Activated CD4-positive, alpha-beta T cell treated with anti-CD3 and anti-CD28 coated beads, Interleukin-2, Interleukin-4, amounts not matched to agents 100 ng/mL and 50 ng/mL, durations not matched to agents 16 hours and 8 hours (primary cell): ENCODE measurements at regions not wholly inside any gene's neighbourhood (a gene's known extent, or its start where the extent isn't known, plus 50 kb on each side); places are given as distances from the start of the nearest gene placed in this dataset.

ENCODE experiments used
- DNase-seq: peaks from one replicate; pipeline ENCODE4 v3.0.0-alpha.2; 2020; ENCODE audit warnings: low spot score

- no peak for DNase-seq
These were observed 257.9 kb downstream of the BCL11A start for GRCh38 chr2:60295636-60295962.

GRCh38 chr2:60294901-60295635, 258.4 kb downstream of the BCL11A start:
- no peak for DNase-seq

GRCh38 chr2:60292242-60292641, 261.2 kb downstream of the BCL11A start:
- no peak for DNase-seq

- DNase-seq, result no peak
These were observed 262.9 kb downstream of the BCL11A start for GRCh38 chr2:60290509-60290908.

GRCh38 chr2:60285626-60286316, 267.7 kb downstream of the BCL11A start:
- DNase-seq, result no peak

GRCh38 chr2:60283626-60284025, 269.8 kb downstream of the BCL11A start:
- DNase-seq, result no peak

GRCh38 chr2:60282886-60283285, 270.6 kb downstream of the BCL11A start:
- DNase-seq, result no peak

- DNase-seq, result no peak
These were observed 271.7 kb downstream of the BCL11A start for GRCh38 chr2:60281730-60282129.

GRCh38 chr2:60280238-60280637, 273.2 kb downstream of the BCL11A start:
- DNase-seq, result no peak

- no peak for DNase-seq
These were observed 274.5 kb downstream of the BCL11A start for GRCh38 chr2:60278906-60279305.

GRCh38 chr2:60275958-60276357, 277.5 kb downstream of the BCL11A start:
- no peak for DNase-seq

GRCh38 chr2:60273836-60274235, 279.6 kb downstream of the BCL11A start:
- DNase-seq, result no peak

GRCh38 chr2:60271713-60272112, 281.7 kb downstream of the BCL11A start:
- DNase-seq, result no peak

- DNase-seq, result no peak
These were observed 282.3 kb downstream of the BCL11A start for GRCh38 chr2:60271131-60271530.

GRCh38 chr2:60268661-60269060, 284.8 kb downstream of the BCL11A start:
- DNase-seq, result no peak

- no peak for DNase-seq
These were observed 285.4 kb downstream of the BCL11A start for GRCh38 chr2:60268032-60268431.

GRCh38 chr2:60267122-60267521, 286.3 kb downstream of the BCL11A start:
- no peak for DNase-seq

- no peak for DNase-seq
These were observed 291.3 kb downstream of the BCL11A start for GRCh38 chr2:60262178-60262577.

GRCh38 chr2:60260639-60261296, 292.7 kb downstream of the BCL11A start:
- no peak for DNase-seq

- no peak for DNase-seq
These were observed 293.7 kb downstream of the BCL11A start for GRCh38 chr2:60259781-60260180.

- DNase-seq, result no peak
These were observed 300.8 kb downstream of the BCL11A start for GRCh38 chr2:60252581-60253150.

- no peak for DNase-seq
These were observed 302.2 kb downstream of the BCL11A start for GRCh38 chr2:60251247-60251646.

GRCh38 chr2:60249879-60250278, 303.6 kb downstream of the BCL11A start:
- DNase-seq, result no peak
